Cardiac fibroblast (primary cell): ENCODE measurements at regions not wholly inside any gene's neighbourhood (a gene's known extent, or its start where the extent isn't known, plus 50 kb on each side); places are given as distances from the start of the nearest gene placed in this dataset.

Source experiments
- DNase-seq, 2 donors: peaks; one replicate each; pipeline versions ENCODE4 v3.0.0 to v3.0.0-alpha.2; 2010; ENCODE audit warnings: low read depth in 2 of 2
- H3K4me3 ChIP-seq, 2 donors: replicated peaks in 1 of 2; 1 replicate in 1 of 2; 2 replicates in 1 of 2; pipeline ENCODE4 v1.5.1; 2011; ENCODE audit warnings: low read depth in 2 of 2, low read length in 2 of 2, mild to moderate bottlenecking in 2 of 2, moderate library complexity in 1 of 2
- TF ChIP-seq, protein P1 (sequence below): IDR thresholded peaks from one replicate; pipeline ENCODE4 v1.5.1; 2011; ENCODE audit warnings: low read depth, mild to moderate bottlenecking, low read length, inconsistent platforms

DNA sequence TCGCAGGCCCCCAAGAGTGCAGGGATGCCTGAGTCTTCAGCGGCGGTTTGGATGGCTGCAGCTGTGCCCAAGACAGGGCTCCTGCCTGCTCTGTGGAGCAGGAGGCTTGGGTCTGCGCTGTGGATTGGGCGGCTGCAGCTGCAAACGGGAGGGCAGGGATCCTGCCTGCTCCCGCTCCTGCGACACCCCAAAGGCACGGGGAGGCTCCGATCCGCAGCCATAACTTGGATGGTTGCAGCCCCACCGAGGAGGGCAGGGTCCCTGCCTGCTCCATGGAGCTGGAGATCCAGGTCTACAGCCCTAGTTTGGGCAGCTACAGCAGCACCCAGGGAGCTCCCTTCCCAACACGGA is 898.8 kb upstream of the NEGR1 start:
- no peak overlapping the region for H3K4me3 ChIP-seq
- DNase-seq = no peak
- TF ChIP-seq, protein P1, sequence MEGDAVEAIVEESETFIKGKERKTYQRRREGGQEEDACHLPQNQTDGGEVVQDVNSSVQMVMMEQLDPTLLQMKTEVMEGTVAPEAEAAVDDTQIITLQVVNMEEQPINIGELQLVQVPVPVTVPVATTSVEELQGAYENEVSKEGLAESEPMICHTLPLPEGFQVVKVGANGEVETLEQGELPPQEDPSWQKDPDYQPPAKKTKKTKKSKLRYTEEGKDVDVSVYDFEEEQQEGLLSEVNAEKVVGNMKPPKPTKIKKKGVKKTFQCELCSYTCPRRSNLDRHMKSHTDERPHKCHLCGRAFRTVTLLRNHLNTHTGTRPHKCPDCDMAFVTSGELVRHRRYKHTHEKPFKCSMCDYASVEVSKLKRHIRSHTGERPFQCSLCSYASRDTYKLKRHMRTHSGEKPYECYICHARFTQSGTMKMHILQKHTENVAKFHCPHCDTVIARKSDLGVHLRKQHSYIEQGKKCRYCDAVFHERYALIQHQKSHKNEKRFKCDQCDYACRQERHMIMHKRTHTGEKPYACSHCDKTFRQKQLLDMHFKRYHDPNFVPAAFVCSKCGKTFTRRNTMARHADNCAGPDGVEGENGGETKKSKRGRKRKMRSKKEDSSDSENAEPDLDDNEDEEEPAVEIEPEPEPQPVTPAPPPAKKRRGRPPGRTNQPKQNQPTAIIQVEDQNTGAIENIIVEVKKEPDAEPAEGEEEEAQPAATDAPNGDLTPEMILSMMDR = no peak

DNA sequence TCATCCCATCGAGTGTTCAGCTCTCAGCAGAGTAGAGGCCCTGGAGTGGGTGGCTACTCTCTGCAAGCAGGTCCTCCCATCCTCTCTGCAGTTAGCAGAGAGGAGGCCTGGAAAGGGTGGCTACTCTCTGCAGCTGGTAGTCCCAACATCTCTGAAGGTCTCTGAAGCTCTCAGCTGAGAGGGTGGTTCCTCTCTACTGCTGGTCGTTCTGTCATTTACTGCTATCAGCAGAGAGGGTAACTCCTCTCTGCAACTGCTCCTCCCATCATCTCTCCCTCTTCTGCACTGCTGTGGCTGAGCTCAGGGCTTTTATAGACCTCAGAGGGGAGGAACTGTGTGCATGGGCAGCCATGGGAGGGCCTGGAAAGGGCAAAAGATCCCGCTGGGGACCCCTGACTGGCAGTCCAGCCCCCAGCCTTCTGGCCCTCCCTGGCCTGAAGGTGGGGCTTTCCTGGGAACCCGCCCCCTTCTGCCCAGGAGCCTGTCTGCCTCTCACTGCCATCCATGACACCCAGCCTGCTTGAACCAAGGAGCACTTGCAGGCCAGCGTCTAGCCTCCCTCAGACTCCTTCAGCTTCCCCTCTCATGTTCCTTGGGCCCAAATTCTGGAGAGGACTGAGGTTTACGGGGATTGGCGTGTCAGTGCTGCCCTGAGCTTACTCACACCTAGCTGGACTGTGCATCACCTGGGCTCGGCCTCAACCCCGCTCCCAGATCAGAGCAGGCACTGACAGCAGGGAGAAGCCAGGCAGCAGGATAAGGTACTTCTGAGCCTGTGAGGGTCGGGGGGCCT is 898.3 kb upstream of the NEGR1 start:
- no peak overlapping the region for H3K4me3 ChIP-seq
- TF ChIP-seq, protein P1 = no peak

DNA sequence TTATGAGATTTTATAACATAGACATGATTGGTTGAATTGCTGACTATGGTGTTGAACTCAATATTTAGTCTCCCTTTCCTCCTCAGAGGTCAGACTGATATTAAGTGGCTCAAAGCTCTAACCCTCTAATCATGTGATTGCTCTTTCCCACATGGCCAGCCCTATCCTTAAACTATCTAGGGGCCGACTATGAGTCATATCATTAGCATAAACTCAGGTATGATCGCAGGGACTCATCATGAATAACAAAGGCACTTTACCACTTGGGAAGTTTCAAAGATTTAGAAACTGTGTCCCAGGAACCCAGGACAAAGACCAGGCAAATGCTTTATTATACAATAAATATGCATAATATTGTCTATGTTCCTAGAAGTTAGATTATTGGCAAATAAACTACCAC is 894.6 kb upstream of the NEGR1 start:
- DNase-seq = no peak
- TF ChIP-seq, protein P1 = no peak
- H3K4me3 ChIP-seq = no peak overlapping the region

More for the DNA sequence above, 898.3 kb upstream of the NEGR1 start:
- DNase-seq = no peak

DNA sequence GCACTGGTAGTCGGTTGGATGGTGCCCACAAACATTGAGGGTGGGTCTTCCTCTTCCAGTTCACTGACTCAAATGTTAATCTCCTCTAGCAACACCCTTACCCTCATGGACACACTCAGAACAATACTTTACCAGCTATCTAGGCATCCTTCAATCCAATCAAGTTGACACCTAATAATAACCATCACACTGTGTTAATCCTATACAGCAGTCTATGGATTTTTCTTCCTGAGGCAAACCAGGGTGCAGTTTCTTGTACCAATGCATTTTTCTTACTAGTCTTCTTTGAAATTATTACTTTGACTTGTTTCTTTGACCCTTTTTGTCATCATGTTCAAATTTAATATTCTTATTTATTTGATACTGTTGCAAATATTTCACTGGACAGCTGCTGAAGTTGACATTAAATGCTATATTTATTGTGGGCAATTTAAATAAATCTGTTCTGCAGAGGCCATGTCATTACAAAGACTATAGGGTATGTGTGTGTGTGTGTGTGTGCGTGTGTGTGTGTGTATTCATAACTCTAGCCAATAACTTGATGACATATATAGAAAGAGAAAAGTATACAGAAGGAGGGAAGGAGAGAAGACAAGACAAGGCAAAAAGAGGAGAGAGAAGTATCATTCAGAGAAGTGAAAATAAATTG is 884.8 kb upstream of the NEGR1 start:
- TF ChIP-seq, protein P1 = no peak
- no peak for DNase-seq
- H3K4me3 ChIP-seq = no peak overlapping the region

DNA sequence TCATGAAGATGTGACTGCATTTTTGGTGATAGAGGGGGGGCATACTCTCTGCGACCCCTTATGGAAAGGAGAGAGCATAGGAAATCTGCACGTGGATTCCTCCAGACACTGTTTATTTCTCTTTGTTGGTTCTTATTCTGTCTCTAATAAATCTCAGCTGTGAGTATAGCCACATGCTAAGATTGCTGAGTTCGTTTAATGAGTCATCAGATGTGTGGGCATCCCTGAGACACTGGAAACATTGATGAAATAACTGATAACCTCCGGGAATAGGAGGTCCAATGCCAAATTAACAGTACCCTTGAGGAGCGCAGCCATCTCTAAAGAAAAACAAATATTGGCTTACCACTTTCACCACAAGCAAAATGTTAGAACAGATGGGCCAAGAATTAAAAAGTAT is 880.2 kb upstream of the NEGR1 start:
- DNase-seq = no peak
- H3K4me3 ChIP-seq = no peak overlapping the region
- TF ChIP-seq, protein P1 = no peak

DNA sequence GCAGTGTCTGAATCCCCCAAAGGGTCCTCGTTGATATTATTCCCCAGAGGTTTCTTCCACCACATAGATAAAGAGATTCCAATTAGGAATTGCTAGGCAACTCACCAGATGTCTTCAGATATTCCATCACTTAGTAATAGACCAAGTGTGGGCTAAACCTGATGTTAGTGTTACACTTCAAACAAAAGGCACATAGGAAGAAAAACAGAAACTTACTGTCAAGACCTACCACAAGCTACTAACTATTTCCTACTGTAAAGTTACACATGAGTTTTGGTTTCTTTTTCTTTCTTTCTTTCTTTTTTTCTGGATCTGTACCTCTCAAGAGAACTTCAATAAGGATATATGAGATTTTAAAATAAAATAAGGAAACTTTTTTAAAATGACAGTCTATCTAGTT is 879.1 kb upstream of the NEGR1 start:
- no peak for DNase-seq
- no peak overlapping the region for H3K4me3 ChIP-seq
- TF ChIP-seq, protein P1 = no peak
